ENCODE measurements at regions not wholly inside any gene's neighbourhood (a gene's known extent, or its start where the extent isn't known, plus 50 kb on each side); places are given as distances from the start of the nearest gene placed in this dataset.

GRCh38 chr1:60430375-60430774 is 356.8 kb upstream of the C1orf87 start:
- H3K9me2 ChIP-seq (ENCODE audit: insufficient read depth), result no peaks in the 10 kb centered on the region; the same call in 1 of the 2 replicates

GRCh38 chr1:60428127-60428526 is 354.6 kb upstream of the C1orf87 start:
- CTCF ChIA-PET, result no interaction called here
- intact Hi-C loops (cut with micrococcal nuclease; ENCODE audit: unreplicated experiment), result no loop called here

More at GRCh38 chr1:60430375-60430774, 356.8 kb upstream of the C1orf87 start:
- no peak overlapping the region for H3K4me2 ChIP-seq
- no peak overlapping the region for H3K27ac ChIP-seq
- H3K4me3 ChIP-seq, result no peak overlapping the region
- ChIA-PET POLR2A (ENCODE audit: unreplicated experiment) (no interaction called here), CTCF (no interaction called here)
- intact Hi-C loops (cut with micrococcal nuclease; ENCODE audit: unreplicated experiment), result no loop called here
- H3K27me3 ChIP-seq (ENCODE audit: insufficient read depth, low read depth), result no peaks in the 10 kb centered on the region
- H2AFZ ChIP-seq, result no peak overlapping the region
- no peaks in the 10 kb centered on the region for H4K20me1 ChIP-seq (ENCODE audit: insufficient read depth)
- H3K4me1 ChIP-seq (replicated peaks; ENCODE audit: insufficient read depth), result no peaks in the 10 kb centered on the region
- TF ChIP-seq EZH2 (IDR thresholded peaks at IDR 0.05; ENCODE audit: low read depth) (no peak), CTCF (conservative IDR thresholded peaks at IDR 0.05) (no peak)
- DNase-seq, result no peak
- no TSS peak for BruUV-seq (replicated peaks)
- H3F3A ChIP-seq (ENCODE audit: insufficient read depth, low read depth), result no peaks in the 10 kb centered on the region
- H3K79me2 ChIP-seq (ENCODE audit: low read depth), result no peaks in the 10 kb centered on the region
- no peaks in the 10 kb centered on the region for H3K36me3 ChIP-seq (ENCODE audit: low read depth)
- no peaks in the 10 kb centered on the region for H3K9me3 ChIP-seq (ENCODE audit: insufficient read depth, low read depth)

GRCh38 chr1:60427701-60428100 is 354.1 kb upstream of the C1orf87 start:
- H3F3A ChIP-seq (ENCODE audit: insufficient read depth, low read depth), result no peaks in the 10 kb centered on the region
- no peaks in the 10 kb centered on the region for H3K27me3 ChIP-seq (ENCODE audit: insufficient read depth, low read depth)
- H3K4me2 ChIP-seq, result no peak overlapping the region
- no peak for DNase-seq
- H3K36me3 ChIP-seq (ENCODE audit: low read depth), result no peaks in the 10 kb centered on the region
- H3K27ac ChIP-seq, result no peak overlapping the region
- no peaks in the 10 kb centered on the region for H3K4me1 ChIP-seq (replicated peaks; ENCODE audit: insufficient read depth)
- no peaks in the 10 kb centered on the region for H3K79me2 ChIP-seq (ENCODE audit: low read depth)
- intact Hi-C loops (cut with micrococcal nuclease; ENCODE audit: unreplicated experiment), result no loop called here
- H3K4me3 ChIP-seq, result no peak overlapping the region
- ChIA-PET CTCF (no interaction called here), POLR2A (ENCODE audit: unreplicated experiment) (no interaction called here)
- BruUV-seq (replicated peaks), result no TSS peak
- H4K20me1 ChIP-seq (ENCODE audit: insufficient read depth), result no peaks in the 10 kb centered on the region
- H3K9me2 ChIP-seq (ENCODE audit: insufficient read depth), result no peaks in the 10 kb centered on the region; the same call in 1 of the 2 replicates
- H3K9me3 ChIP-seq (ENCODE audit: insufficient read depth, low read depth), result no peaks in the 10 kb centered on the region
- TF ChIP-seq EZH2 (IDR thresholded peaks at IDR 0.05; ENCODE audit: low read depth) (no peak), CTCF (conservative IDR thresholded peaks at IDR 0.05) (no peak)
- no peak overlapping the region for H2AFZ ChIP-seq

More at GRCh38 chr1:60428127-60428526, 354.6 kb upstream of the C1orf87 start:
- no peak overlapping the region for H2AFZ ChIP-seq
- POLR2A ChIA-PET (ENCODE audit: unreplicated experiment), result no interaction called here
- DNase-seq, result no peak
- no TSS peak for BruUV-seq (replicated peaks)
- no peak overlapping the region for H3K4me2 ChIP-seq
- H3F3A ChIP-seq (ENCODE audit: insufficient read depth, low read depth), result no peaks in the 10 kb centered on the region
- H3K27ac ChIP-seq, result no peak overlapping the region
- H3K9me3 ChIP-seq (ENCODE audit: insufficient read depth, low read depth), result no peaks in the 10 kb centered on the region
- TF ChIP-seq CTCF (conservative IDR thresholded peaks at IDR 0.05) (no peak), EZH2 (IDR thresholded peaks at IDR 0.05; ENCODE audit: low read depth) (no peak)
- no peaks in the 10 kb centered on the region for H3K27me3 ChIP-seq (ENCODE audit: insufficient read depth, low read depth)
- H3K79me2 ChIP-seq (ENCODE audit: low read depth), result no peaks in the 10 kb centered on the region
- no peaks in the 10 kb centered on the region for H4K20me1 ChIP-seq (ENCODE audit: insufficient read depth)
- H3K36me3 ChIP-seq (ENCODE audit: low read depth), result no peaks in the 10 kb centered on the region
- no peaks in the 10 kb centered on the region for H3K4me1 ChIP-seq (replicated peaks; ENCODE audit: insufficient read depth)
- no peak overlapping the region for H3K4me3 ChIP-seq
- H3K9me2 ChIP-seq (ENCODE audit: insufficient read depth), result no peaks in the 10 kb centered on the region; the same call in 1 of the 2 replicates
